HG02981 (cell line): ENCODE measurements at regions not wholly inside any gene's neighbourhood (a gene's known extent, or its start where the extent isn't known, plus 50 kb on each side); places are given as distances from the start of the nearest gene placed in this dataset.
"Not testable (repeated sequence)": the region's sequence is repeated elsewhere in the genome, so short reads cannot be mapped to it uniquely, and the experiment has no call there.

ENCODE experiments used
- ATAC-seq: cut with Tn5 transposase; IDR thresholded peaks from one replicate; pipeline ENCODE4 v1.9.1; 2021; ENCODE audit warnings: mild to moderate bottlenecking, moderate library complexity; ENCODE audit not compliant: unreplicated experiment

GRCh38 chr11:38751421-38751820, 2153.4 kb upstream of the RAG2 start:
- ATAC-seq, result no peak

- ATAC-seq, result not testable (repeated sequence)
Observed at GRCh38 chr11:38746516-38746915, 2148.5 kb upstream of the RAG2 start.

- ATAC-seq, result no peak
Observed at GRCh38 chr11:38723361-38723760, 2125.3 kb upstream of the RAG2 start.

- ATAC-seq, result no peak
Observed at GRCh38 chr11:38721586-38722315, 2123.7 kb upstream of the RAG2 start.

- no peak for ATAC-seq
Observed at GRCh38 chr11:38718659-38719058, 2120.6 kb upstream of the RAG2 start.

GRCh38 chr11:38718049-38718448, 2120.0 kb upstream of the RAG2 start:
- no peak for ATAC-seq

- ATAC-seq, result no peak
Observed at GRCh38 chr11:38711110-38711509, 2113.1 kb upstream of the RAG2 start.

- ATAC-seq, result no peak
Observed at GRCh38 chr11:38710262-38710661, 2112.2 kb upstream of the RAG2 start.

GRCh38 chr11:38700111-38700510, 2102.1 kb upstream of the RAG2 start:
- ATAC-seq, result no peak

GRCh38 chr11:38693306-38693705, 2095.3 kb upstream of the RAG2 start:
- ATAC-seq, result no peak

- ATAC-seq, result not testable (repeated sequence)
Observed at GRCh38 chr11:38690211-38690610, 2092.2 kb upstream of the RAG2 start.

- no peak for ATAC-seq
Observed at GRCh38 chr11:38687008-38687407, 2089.0 kb upstream of the RAG2 start.

- ATAC-seq, result no peak
Observed at GRCh38 chr11:38683484-38683883, 2085.4 kb upstream of the RAG2 start.

GRCh38 chr11:38680746-38681145, 2082.7 kb upstream of the RAG2 start:
- no peak for ATAC-seq

- ATAC-seq, result no peak
Observed at GRCh38 chr11:38680166-38680565, 2082.1 kb upstream of the RAG2 start.

- ATAC-seq, result no peak
Observed at GRCh38 chr11:38672445-38672844, 2074.4 kb upstream of the RAG2 start.

GRCh38 chr11:38667359-38667758, 2069.3 kb upstream of the RAG2 start:
- no peak for ATAC-seq

GRCh38 chr11:38648604-38649003, 2050.6 kb upstream of the RAG2 start:
- ATAC-seq, result no peak

- no peak for ATAC-seq
Observed at GRCh38 chr11:38646382-38646781, 2048.3 kb upstream of the RAG2 start.

GRCh38 chr11:38640854-38641253, 2042.8 kb upstream of the RAG2 start:
- no peak for ATAC-seq

- no peak for ATAC-seq
Observed at GRCh38 chr11:38612701-38613100, 2014.7 kb upstream of the RAG2 start.

- not testable (repeated sequence) for ATAC-seq
Observed at GRCh38 chr11:38601371-38601770, 2003.3 kb upstream of the RAG2 start.

GRCh38 chr11:38598418-38598817, 2000.4 kb upstream of the RAG2 start:
- ATAC-seq, result no peak
